K562 (cell line): ENCODE measurements at regions not wholly inside any gene's neighbourhood (a gene's known extent, or its start where the extent isn't known, plus 50 kb on each side); places are given as distances from the start of the nearest gene placed in this dataset.

Experiments used
- HDAC2 ChIP-seq: fragments of 450-650 bp; IDR thresholded peaks from 2 replicates; pipeline ENCODE4 v1.6.1; 2016; ENCODE audit warnings: mild to moderate bottlenecking
- MTA3 ChIP-seq: fragments of 450-650 bp; formaldehyde crosslinking; IDR thresholded peaks from 2 replicates; pipeline ENCODE4 v1.6.1; 2017; ENCODE audit warnings: mild to moderate bottlenecking, borderline replicate concordance
- RHOXF2B ChIP-seq: fragments of 250-450 bp; sonication (Bioruptor Pico); conservative IDR thresholded peaks from 2 replicates; pipeline ENCODE4 v1.5.1; 2021
- SUPT5H ChIP-seq: fragments of 450-650 bp; IDR thresholded peaks from 2 replicates; pipeline ENCODE4 v1.6.1; 2016
- XRCC5 ChIP-seq: fragments of 200-400 bp; formaldehyde crosslinking; IDR thresholded peaks from 2 replicates; pipeline ENCODE4 v1.6.1; 2017; ENCODE audit warnings: low read depth, mild to moderate bottlenecking, low read length
- ZC3H11A ChIP-seq: IDR thresholded peaks from 2 replicates; pipeline ENCODE4 v1.6.1; 2012; ENCODE audit warnings: low read depth, low read length, improper control_type of control experiment
- ZNF354B ChIP-seq: fragments of 250-450 bp; sonication (Bioruptor Pico); IDR thresholded peaks from 2 replicates; pipeline ENCODE4 v1.4.0; 2020
- ZNF445 ChIP-seq: fragments of 250-450 bp; sonication (Bioruptor Pico); IDR thresholded peaks from 2 replicates; pipeline ENCODE4 v1.4.0; 2020; ENCODE audit warnings: low read depth, mild to moderate bottlenecking, moderate library complexity
- TF ChIP-seq, protein P1 (sequence below): fragments of 250-450 bp; sonication (Bioruptor Pico); IDR thresholded peaks from 2 replicates; pipeline ENCODE4 v1.5.0; 2022; ENCODE audit warnings: mild to moderate bottlenecking
- TF ChIP-seq, protein P2 (sequence below): fragments of 450-650 bp; IDR thresholded peaks from 2 replicates; pipeline ENCODE4 v1.7.0; 2016; ENCODE audit warnings: borderline replicate concordance
- TF ChIP-seq, protein P3 (sequence below), 2 experiments: IDR thresholded peaks; 2 replicates each; pipeline ENCODE4 v1.6.1; 2011; ENCODE audit warnings: borderline replicate concordance in 1 of 2, control low read depth in 1 of 2, low read depth in 1 of 2, low read length in 1 of 2, mild to moderate bottlenecking in 1 of 2, mixed read lengths in 1 of 2, moderate library complexity in 1 of 2; ENCODE audit not compliant: insufficient read depth in 1 of 2, insufficient read length in 1 of 2, poor library complexity in 1 of 2, severe bottlenecking in 1 of 2; ENCODE audit errors: extremely low read depth in 1 of 2
- TF ChIP-seq, protein P4 (sequence below): fragments of 250-450 bp; sonication (Bioruptor Pico); IDR thresholded peaks from 2 replicates; pipeline ENCODE4 v1.5.0; 2021; ENCODE audit warnings: mild to moderate bottlenecking, borderline replicate concordance
- TF ChIP-seq, protein P5 (sequence below): fragments of 250-450 bp; sonication (Bioruptor Pico); IDR thresholded peaks from 2 replicates; pipeline ENCODE4 v1.5.1; 2021; ENCODE audit warnings: mild to moderate bottlenecking
- TF ChIP-seq, protein P6 (sequence below): fragments of 200-800 bp; sonication (Bioruptor generic); IDR thresholded peaks from 2 replicates; pipeline ENCODE4 v1.6.1; 2017; ENCODE audit warnings: missing genetic modification characterization, missing compliant biosample characterization

DNA sequence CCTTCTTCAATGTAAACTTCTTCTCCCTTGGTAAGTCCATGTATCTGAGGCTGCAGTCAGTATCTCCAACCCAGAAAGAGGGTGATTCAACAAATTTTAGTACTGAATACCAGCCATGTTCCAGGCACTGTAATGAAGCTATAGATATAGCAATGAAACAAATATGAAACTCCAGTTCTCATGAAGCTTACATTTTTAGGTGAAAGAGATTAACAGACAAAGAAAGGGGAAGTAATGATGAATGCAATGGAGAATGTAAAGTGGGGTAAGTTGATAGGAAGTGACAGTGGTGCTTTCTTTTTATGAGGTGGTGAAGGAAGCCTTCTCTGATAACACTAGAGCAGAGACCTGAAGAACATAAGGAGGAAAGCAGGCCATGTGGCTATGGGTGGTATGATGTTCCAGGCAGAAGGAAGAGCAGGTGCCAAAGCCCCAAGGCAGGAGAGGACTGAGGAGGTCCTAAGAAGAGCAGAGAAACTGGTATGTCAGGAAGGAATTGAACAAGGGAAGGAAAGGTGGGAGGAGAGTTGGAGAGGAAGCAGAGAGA lies 143.6 kb downstream of the TFAP2B start (continued):
- TF ChIP-seq, protein P1, sequence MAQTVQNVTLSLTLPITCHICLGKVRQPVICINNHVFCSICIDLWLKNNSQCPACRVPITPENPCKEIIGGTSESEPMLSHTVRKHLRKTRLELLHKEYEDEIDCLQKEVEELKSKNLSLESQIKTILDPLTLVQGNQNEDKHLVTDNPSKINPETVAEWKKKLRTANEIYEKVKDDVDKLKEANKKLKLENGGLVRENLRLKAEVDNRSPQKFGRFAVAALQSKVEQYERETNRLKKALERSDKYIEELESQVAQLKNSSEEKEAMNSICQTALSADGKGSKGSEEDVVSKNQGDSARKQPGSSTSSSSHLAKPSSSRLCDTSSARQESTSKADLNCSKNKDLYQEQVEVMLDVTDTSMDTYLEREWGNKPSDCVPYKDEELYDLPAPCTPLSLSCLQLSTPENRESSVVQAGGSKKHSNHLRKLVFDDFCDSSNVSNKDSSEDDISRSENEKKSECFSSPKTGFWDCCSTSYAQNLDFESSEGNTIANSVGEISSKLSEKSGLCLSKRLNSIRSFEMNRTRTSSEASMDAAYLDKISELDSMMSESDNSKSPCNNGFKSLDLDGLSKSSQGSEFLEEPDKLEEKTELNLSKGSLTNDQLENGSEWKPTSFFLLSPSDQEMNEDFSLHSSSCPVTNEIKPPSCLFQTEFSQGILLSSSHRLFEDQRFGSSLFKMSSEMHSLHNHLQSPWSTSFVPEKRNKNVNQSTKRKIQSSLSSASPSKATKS (CRISPR knock-in tag): 0 out of 2 replicates have a peak, but pooled peaks have one; percentile 10
- TF ChIP-seq, protein P2, sequence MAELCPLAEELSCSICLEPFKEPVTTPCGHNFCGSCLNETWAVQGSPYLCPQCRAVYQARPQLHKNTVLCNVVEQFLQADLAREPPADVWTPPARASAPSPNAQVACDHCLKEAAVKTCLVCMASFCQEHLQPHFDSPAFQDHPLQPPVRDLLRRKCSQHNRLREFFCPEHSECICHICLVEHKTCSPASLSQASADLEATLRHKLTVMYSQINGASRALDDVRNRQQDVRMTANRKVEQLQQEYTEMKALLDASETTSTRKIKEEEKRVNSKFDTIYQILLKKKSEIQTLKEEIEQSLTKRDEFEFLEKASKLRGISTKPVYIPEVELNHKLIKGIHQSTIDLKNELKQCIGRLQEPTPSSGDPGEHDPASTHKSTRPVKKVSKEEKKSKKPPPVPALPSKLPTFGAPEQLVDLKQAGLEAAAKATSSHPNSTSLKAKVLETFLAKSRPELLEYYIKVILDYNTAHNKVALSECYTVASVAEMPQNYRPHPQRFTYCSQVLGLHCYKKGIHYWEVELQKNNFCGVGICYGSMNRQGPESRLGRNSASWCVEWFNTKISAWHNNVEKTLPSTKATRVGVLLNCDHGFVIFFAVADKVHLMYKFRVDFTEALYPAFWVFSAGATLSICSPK: no peak
- TF ChIP-seq XRCC5: no peak
- TF ChIP-seq, protein P3, sequence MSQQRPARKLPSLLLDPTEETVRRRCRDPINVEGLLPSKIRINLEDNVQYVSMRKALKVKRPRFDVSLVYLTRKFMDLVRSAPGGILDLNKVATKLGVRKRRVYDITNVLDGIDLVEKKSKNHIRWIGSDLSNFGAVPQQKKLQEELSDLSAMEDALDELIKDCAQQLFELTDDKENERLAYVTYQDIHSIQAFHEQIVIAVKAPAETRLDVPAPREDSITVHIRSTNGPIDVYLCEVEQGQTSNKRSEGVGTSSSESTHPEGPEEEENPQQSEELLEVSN (IDR thresholded peaks at IDR 0.05; ENCODE audit: borderline replicate concordance in 1 of 2, extremely low read depth in 1 of 2, insufficient read depth in 1 of 2, insufficient read length in 1 of 2, low read depth in 1 of 2, low read length in 1 of 2, poor library complexity in 1 of 2, severe bottlenecking in 1 of 2): no peak
- no peak for TF ChIP-seq RHOXF2B (CRISPR knock-in tag)
- 0 out of 2 replicates have a peak, but pooled peaks have one; percentile 32 for TF ChIP-seq HDAC2
- TF ChIP-seq, protein P4, sequence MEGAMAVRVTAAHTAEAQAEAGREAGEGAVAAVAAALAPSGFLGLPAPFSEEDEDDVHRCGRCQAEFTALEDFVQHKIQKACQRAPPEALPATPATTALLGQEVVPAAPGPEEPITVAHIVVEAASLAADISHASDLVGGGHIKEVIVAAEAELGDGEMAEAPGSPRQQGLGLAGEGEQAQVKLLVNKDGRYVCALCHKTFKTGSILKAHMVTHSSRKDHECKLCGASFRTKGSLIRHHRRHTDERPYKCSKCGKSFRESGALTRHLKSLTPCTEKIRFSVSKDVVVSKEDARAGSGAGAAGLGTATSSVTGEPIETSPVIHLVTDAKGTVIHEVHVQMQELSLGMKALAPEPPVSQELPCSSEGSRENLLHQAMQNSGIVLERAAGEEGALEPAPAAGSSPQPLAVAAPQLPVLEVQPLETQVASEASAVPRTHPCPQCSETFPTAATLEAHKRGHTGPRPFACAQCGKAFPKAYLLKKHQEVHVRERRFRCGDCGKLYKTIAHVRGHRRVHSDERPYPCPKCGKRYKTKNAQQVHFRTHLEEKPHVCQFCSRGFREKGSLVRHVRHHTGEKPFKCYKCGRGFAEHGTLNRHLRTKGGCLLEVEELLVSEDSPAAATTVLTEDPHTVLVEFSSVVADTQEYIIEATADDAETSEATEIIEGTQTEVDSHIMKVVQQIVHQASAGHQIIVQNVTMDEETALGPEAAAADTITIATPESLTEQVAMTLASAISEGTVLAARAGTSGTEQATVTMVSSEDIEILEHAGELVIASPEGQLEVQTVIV: peak; percentile 62; the same call in 1 of the 2 replicates
- TF ChIP-seq MTA3: peak; percentile 59; the same call in 1 of the 2 replicates
- TF ChIP-seq, protein P5, sequence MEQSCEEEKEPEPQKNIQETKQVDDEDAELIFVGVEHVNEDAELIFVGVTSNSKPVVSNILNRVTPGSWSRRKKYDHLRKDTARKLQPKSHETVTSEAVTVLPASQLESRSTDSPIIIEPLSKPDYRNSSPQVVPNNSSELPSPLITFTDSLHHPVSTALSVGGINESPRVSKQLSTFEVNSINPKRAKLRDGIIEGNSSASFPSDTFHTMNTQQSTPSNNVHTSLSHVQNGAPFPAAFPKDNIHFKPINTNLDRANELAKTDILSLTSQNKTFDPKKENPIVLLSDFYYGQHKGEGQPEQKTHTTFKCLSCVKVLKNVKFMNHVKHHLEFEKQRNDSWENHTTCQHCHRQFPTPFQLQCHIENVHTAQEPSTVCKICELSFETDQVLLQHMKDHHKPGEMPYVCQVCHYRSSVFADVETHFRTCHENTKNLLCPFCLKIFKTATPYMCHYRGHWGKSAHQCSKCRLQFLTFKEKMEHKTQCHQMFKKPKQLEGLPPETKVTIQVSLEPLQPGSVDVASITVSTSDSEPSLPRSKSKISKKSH (CRISPR knock-in tag): no peak
- TF ChIP-seq, protein P6, sequence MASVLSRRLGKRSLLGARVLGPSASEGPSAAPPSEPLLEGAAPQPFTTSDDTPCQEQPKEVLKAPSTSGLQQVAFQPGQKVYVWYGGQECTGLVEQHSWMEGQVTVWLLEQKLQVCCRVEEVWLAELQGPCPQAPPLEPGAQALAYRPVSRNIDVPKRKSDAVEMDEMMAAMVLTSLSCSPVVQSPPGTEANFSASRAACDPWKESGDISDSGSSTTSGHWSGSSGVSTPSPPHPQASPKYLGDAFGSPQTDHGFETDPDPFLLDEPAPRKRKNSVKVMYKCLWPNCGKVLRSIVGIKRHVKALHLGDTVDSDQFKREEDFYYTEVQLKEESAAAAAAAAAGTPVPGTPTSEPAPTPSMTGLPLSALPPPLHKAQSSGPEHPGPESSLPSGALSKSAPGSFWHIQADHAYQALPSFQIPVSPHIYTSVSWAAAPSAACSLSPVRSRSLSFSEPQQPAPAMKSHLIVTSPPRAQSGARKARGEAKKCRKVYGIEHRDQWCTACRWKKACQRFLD (CRISPR knock-in tag): peak; percentile 33; the same call in 1 of the 2 replicates
- TF ChIP-seq ZC3H11A: no peak
- no peak for TF ChIP-seq SUPT5H
- no peak for TF ChIP-seq ZNF354B (CRISPR knock-in tag)
- TF ChIP-seq ZNF445 (CRISPR knock-in tag): no peak
